ENCODE measurements at regions not wholly inside any gene's neighbourhood (a gene's known extent, or its start where the extent isn't known, plus 50 kb on each side); places are given as distances from the start of the nearest gene placed in this dataset.
A peak's percentile ranks its signal among the peaks of the same experiment; 100 is the strongest.
"Not testable (repeated sequence)": the region's sequence is repeated elsewhere in the genome, so short reads cannot be mapped to it uniquely, and the experiment has no call there.

- peak; percentile 65 for DNase-seq
Observed at GRCh38 chr9:33623658-33624586, 99.9 kb downstream of the ANKRD18B start.

GRCh38 chr9:33628318-33628717 is 104.3 kb downstream of the ANKRD18B start:
- DNase-seq = not testable (repeated sequence)

GRCh38 chr9:33628865-33629410 is 104.9 kb downstream of the ANKRD18B start:
- no peak for DNase-seq

DNA sequence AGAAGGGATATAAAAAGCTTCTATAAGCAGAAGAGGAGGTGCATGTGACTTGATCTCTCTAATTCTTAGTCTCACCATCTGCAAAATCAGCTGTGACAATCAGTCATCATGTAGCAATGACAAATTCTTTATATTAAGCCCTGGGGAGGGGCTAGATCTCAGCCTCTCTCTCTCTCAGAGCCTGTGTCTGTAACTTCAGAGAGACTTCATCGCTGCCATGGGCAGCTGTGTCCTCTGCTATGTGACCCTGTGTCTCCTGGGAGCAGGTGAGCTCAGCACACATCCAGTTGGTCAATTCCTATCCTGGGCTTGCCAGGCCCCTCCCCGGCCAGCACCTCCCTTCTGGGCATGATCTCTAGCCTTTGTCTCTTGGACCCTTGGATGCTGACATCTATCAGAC is 109.6 kb downstream of the ANKRD18B start:
- DNase-seq = no peak

DNA sequence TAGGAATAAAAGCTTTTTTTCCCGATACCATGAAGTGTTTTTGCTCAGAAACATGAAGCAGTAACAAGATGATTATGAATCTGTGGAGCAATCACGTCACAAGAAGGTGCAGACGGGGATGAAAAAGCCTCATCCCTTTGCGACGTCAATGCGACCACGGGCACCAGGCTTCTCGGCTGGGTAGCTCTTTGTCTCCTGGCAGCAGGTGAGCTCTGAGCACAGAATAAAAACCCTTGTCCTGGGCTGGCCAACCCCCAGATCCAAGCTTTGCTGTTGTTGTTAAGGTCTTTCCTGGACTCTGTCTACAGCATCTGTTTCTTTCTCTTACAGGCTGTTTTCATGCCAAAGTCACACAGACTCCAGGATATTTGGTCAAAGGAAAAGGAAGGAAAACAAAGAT is 113.8 kb downstream of the ANKRD18B start:
- DNase-seq = no peak

DNA sequence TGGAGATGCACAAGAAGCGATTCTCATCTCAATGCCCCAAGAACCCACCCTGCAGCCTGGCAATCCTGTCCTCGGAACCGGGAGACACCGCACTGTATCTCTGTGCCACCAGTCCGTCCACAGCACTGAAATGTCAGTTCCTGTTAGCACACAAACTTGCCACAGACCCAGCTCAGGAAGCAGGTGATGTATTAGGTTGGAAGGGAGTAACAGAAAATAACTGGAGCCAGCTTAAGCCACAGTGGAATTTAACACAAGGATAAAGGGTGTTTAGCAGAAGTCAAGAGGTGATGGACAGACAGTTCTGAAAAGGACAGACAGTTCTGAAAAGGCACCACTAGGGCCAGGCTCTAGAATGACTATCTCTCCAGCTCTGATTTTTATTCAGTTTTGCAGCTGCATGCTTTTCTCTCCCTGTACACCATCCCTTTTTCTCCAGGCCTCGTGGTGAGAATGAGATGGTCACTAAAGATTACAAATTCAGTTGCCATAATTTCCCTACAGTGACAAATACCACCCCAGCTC is 114.4 kb downstream of the ANKRD18B start:
- DNase-seq = no peak

GRCh38 chr9:33645706-33646105 is 121.7 kb downstream of the ANKRD18B start:
- no peak for DNase-seq

- DNase-seq = no peak
Observed at GRCh38 chr9:33649463-33649862, 125.4 kb downstream of the ANKRD18B start.

- no peak for DNase-seq
Observed at GRCh38 chr9:33651125-33651524, 127.1 kb downstream of the ANKRD18B start.

DNA sequence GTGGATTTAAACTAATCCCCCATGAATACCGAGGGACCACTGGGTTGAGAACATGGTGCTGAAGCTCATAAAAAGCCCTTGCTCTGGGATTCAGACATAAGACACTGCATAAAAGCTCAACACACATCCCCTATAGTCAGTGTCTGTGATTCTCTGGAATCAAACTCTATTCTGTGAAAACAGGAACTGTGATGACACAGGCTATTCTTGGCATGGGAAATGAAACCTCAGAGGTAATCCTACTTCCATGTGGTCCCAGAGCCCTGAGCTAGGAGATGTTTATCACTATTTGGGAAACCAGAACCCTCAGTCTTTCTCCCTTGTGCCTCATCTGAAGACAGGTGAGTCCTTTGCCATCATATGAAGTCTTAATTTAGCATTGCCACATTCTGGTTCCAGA is 135.4 kb upstream of the PRSS3 start:
- DNase-seq = no peak

DNA sequence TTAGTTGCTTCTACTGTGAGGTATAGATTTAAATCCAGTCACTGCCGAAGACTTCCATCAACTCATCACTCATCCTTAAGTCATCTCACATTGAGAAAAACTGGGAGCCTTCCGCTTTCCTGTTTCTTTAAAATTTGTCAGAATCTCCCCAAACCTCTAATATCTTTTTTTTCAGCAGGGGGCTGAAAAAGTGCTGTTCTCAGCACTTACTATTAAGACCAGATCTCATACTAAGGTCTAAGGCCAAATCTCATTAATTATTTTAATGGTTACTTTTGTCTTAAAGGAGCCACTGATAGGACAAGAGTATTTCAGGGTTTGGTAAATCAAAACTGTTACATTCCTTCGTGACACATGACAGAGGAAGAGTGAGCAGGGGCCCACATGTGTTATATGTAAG is 134.6 kb upstream of the PRSS3 start:
- DNase-seq = no peak

DNA sequence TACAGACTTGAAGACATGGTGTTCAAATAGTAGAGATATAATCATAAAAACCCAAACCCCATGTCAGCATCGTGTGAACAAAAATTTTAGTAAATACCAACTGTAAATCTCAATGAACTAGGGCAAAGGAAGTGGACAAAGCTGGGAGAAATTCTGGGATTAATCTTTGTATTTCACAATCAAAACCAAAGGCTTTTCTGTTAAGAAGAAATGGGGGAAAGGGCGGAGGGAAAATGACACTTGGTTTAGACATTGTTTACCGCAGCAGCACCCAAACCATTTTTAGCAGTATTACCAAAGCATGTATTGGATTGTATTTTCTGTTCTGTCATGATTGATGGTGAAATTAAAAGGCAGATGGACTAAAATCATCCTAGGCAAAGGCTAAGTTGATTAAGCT is 134.2 kb upstream of the PRSS3 start:
- no peak for DNase-seq

- no peak for DNase-seq
Observed at GRCh38 chr9:33662871-33663270, 132.5 kb upstream of the PRSS3 start.

GRCh38 chr9:33676194-33676745 is 119.1 kb upstream of the PRSS3 start:
- DNase-seq = not testable (repeated sequence)

- DNase-seq = peak; percentile 6
Observed at GRCh38 chr9:33676746-33677505, 118.4 kb upstream of the PRSS3 start.

- DNase-seq = no peak
Observed at GRCh38 chr9:33677506-33677809, 117.9 kb upstream of the PRSS3 start.

DNA sequence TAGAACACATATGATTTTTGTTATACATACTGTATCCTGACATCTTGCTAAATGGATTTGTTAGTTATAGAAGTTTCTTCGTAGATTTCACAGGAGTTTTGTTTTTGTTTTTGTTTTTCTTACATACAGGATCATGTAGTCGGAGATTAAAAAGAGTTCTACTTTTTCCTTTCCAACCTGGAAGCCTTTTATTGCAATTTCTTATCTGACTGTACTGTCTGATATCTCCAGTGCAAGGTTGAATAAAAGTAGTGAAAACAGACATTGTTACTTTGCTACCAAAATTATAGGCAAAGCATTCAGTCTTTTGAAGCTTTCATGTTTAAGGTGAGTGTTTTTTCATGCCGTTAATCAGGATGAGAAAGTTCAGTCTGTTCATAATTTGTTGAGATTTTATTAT is 117.4 kb upstream of the PRSS3 start:
- no peak for DNase-seq

GRCh38 chr9:33682551-33682950 is 112.8 kb upstream of the PRSS3 start:
- DNase-seq = no peak

DNA sequence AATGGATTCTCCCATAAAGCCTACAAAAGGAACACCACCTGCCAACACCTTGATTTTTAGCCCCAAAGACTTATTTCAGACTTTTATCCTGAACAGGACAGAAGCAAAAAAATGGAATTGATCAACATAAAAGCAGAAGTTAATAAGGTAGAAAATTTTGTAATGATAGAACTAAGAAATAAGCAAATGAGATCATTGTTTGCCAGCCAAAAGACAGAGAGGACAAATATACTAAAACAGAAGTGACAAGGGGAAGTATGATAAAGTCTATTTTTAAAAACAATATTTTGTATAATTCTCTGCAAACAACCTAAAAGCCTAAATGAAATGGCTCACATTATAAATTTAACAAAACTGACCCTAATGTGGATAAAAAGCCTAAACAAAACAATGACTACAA is 110.5 kb upstream of the PRSS3 start:
- DNase-seq = no peak

GRCh38 chr9:33686942-33687341 is 108.4 kb upstream of the PRSS3 start:
- no peak for DNase-seq

DNA sequence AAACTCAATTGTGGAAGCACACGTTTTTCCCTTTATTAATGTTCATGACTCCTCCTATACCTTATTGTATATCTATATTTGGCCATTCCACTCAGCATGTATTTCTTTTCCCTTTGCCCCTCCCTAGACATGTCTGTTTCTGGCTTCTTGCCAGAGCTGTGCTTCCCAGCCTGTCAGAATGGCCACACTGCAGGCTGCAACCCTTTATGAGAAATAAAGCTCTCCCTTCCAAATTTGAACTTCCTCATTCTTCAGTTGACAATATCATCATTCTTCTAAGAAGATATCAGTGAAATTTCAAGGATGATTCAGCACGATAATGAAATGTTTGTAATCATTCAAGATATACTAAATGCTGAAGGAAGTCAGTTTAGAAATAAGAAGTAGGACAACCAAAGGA is 107.6 kb upstream of the PRSS3 start:
- no peak for DNase-seq

- DNase-seq = no peak
Observed at GRCh38 chr9:33690143-33690933, 105.0 kb upstream of the PRSS3 start.

GRCh38 chr9:33695299-33695698 is 100.1 kb upstream of the PRSS3 start:
- DNase-seq = no peak

Data from NCI-H1436 (cell line).